ENCODE measurements at regions not wholly inside any gene's neighbourhood (a gene's known extent, or its start where the extent isn't known, plus 50 kb on each side); places are given as distances from the start of the nearest gene placed in this dataset.

DNA sequence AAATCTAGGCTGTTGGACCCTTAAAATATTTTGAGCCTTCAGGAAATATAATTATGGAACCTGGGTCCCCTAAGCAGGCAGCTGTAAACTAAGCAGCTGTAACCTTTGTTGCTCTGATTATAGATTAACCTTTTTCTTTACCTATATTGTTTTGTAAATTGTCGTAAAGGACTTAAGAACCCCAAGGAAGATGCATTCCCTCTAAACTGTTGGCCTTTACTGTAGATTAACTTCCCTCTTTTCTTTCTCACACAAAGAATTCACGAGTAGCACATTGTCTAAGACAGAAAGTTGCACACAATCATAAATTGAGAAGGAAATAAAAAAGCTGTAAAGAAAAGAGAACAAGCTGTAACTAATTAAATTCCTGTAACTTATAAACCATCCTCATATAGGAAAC, 877.3 kb downstream of the ROBO2 start:
- TF ChIP-seq, protein P1, sequence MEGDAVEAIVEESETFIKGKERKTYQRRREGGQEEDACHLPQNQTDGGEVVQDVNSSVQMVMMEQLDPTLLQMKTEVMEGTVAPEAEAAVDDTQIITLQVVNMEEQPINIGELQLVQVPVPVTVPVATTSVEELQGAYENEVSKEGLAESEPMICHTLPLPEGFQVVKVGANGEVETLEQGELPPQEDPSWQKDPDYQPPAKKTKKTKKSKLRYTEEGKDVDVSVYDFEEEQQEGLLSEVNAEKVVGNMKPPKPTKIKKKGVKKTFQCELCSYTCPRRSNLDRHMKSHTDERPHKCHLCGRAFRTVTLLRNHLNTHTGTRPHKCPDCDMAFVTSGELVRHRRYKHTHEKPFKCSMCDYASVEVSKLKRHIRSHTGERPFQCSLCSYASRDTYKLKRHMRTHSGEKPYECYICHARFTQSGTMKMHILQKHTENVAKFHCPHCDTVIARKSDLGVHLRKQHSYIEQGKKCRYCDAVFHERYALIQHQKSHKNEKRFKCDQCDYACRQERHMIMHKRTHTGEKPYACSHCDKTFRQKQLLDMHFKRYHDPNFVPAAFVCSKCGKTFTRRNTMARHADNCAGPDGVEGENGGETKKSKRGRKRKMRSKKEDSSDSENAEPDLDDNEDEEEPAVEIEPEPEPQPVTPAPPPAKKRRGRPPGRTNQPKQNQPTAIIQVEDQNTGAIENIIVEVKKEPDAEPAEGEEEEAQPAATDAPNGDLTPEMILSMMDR (IDR thresholded peaks at IDR 0.05; ENCODE audit: insufficient read depth, low read length, poor library complexity, severe bottlenecking) = no peak
- DNase-seq (ENCODE audit: low read depth) = no peak
- Histone ChIP-seq H3K36me3 (ENCODE audit: control insufficient read depth, insufficient read depth, low read length) (no peaks in the 10 kb centered on the region), H3K27me3 (ENCODE audit: control insufficient read depth, insufficient read depth, low read length) (no peaks in the 10 kb centered on the region), H3K4me3 (ENCODE audit: low read depth, low read length) (no peak overlapping the region)

DNA sequence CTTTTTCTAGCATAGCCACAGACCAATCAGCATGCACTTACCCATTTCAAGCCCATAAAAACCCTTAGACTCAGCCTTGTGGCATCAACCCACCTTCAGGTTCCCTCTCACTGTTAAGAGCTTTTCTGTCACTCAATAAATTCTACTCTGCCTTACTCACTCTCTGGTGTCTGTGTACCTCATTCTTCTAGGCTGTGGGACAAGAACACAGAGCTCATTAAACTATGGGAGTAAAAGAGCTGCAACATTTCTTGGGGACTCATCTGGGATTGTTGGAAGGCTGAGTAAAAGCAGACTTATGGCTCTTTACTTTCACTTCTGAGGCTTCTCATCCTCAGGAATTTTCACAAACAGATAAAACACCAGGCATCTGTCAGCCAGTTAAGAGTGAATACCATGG, 879.3 kb downstream of the ROBO2 start:
- Histone ChIP-seq H3K4me3 (ENCODE audit: low read depth, low read length) (no peak overlapping the region), H3K36me3 (ENCODE audit: control insufficient read depth, insufficient read depth, low read length) (no peaks in the 10 kb centered on the region), H3K27me3 (ENCODE audit: control insufficient read depth, insufficient read depth, low read length) (no peaks in the 10 kb centered on the region)
- DNase-seq (ENCODE audit: low read depth) = no peak
- TF ChIP-seq, protein P1 (IDR thresholded peaks at IDR 0.05; ENCODE audit: insufficient read depth, low read length, poor library complexity, severe bottlenecking) = no peak

DNA sequence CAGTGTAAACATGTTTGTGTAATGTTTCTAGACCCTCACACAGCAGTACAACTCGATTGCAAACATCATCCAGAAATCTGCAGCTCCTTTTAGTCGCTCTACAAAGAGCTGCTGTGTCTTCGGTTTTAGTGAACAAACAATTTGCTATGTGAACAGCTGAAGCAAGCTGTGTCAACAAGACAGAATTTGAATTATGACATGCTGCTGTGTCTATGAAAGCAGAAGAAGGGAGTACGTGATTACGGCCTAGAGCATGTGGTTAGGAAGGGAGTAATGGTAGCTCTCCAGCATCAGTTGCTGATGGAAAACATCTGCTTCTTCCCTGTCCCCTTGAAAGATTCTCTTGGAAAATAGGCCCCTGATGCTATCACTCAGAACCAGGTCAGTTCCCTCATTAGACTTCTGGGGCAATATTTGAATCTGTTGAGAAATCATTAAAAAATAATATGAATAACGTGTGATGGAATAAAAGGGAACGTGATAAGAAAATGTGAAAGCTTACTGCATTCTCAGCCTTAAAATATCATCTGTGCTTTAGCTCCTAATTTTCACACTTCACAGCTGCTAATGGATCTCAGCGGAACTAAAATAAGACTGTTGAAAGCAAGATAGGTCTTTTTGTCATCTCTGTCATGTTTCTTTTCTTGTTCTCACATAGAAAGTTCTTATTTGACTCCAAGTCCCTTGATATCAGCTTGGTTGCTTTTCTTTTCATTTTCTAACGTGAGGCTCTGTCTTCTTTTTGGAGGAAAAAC, 891.5 kb downstream of the ROBO2 start:
- Histone ChIP-seq H3K27me3 (ENCODE audit: control insufficient read depth, insufficient read depth, low read length) (no peaks in the 10 kb centered on the region), H3K36me3 (ENCODE audit: control insufficient read depth, insufficient read depth, low read length) (no peaks in the 10 kb centered on the region), H3K4me3 (ENCODE audit: low read depth, low read length) (no peak overlapping the region)
- no peak for DNase-seq (ENCODE audit: low read depth)
- TF ChIP-seq, protein P1 (IDR thresholded peaks at IDR 0.05; ENCODE audit: insufficient read depth, low read length, poor library complexity, severe bottlenecking) = no peak

DNA sequence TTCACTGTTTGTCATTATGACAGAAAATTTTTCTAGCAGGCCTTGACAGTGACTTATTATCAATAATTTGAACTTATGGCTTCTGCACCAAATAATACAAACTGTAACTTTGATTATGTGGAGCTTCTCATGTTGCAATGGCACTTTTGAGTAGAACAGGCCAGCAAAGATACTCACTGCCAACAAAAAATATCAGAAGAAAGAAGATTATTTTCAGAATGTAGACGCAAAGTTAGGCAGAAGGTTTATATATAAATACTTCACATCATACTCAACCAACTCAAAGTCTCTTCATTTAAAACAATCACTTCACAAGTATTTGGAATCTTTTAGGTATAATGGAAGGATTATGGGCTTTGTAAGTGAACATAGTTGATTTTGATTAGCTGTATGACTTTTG, 893.0 kb downstream of the ROBO2 start:
- Histone ChIP-seq H3K4me3 (ENCODE audit: low read depth, low read length) (no peak overlapping the region), H3K27me3 (ENCODE audit: control insufficient read depth, insufficient read depth, low read length) (no peaks in the 10 kb centered on the region), H3K36me3 (ENCODE audit: control insufficient read depth, insufficient read depth, low read length) (no peaks in the 10 kb centered on the region)
- DNase-seq (ENCODE audit: low read depth) = no peak
- TF ChIP-seq, protein P1 (IDR thresholded peaks at IDR 0.05; ENCODE audit: insufficient read depth, low read length, poor library complexity, severe bottlenecking) = no peak

DNA sequence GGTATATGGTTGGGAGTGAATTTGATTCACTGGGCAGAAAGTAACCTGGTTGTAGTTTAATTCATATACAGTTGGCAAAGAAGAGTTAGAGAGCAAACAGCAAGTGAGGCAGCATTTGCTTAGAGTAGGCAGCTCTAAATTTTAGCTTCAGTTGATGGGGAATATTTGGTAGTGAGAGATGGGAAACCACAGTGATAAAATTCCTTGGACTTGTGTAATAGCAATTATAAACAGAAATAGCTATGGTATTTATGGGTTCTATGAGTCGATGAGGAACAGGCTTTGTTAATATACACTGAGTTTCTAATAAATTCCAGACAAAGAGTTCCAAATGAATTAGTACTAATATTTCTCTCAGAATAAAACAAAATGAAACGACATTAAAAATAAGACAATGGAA, 894.0 kb downstream of the ROBO2 start:
- TF ChIP-seq, protein P1 (IDR thresholded peaks at IDR 0.05; ENCODE audit: insufficient read depth, low read length, poor library complexity, severe bottlenecking) = no peak

DNA sequence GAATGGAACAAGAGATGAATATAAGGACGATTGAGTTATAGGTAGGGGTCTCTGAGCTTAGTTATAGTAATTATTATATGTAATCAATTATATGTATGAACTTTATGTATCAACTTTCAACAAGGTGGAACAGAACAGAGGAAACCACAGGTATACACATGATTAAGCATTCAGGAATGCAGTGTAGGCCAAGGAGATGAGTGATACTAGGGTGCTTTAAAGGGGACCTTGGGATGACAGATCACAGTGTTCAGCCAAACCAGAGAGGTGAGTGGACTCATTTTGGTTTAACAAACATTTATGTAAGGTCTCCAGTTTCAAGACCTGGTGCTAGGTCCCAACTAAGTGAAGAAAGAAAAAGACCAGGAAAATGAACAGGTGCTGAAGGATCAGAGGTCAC, 895.5 kb downstream of the ROBO2 start:
- DNase-seq (ENCODE audit: low read depth) = no peak
- Histone ChIP-seq H3K36me3 (ENCODE audit: control insufficient read depth, insufficient read depth, low read length) (no peaks in the 10 kb centered on the region), H3K27me3 (ENCODE audit: control insufficient read depth, insufficient read depth, low read length) (no peaks in the 10 kb centered on the region), H3K4me3 (ENCODE audit: low read depth, low read length) (no peak overlapping the region)
- TF ChIP-seq, protein P1 (IDR thresholded peaks at IDR 0.05; ENCODE audit: insufficient read depth, low read length, poor library complexity, severe bottlenecking) = no peak

More for the DNA sequence above, 894.0 kb downstream of the ROBO2 start:
- H3K36me3 ChIP-seq (ENCODE audit: control insufficient read depth, insufficient read depth, low read length) = no peaks in the 10 kb centered on the region
- H3K27me3 ChIP-seq (ENCODE audit: control insufficient read depth, insufficient read depth, low read length) = no peaks in the 10 kb centered on the region
- DNase-seq (ENCODE audit: low read depth) = no peak
- no peak overlapping the region for H3K4me3 ChIP-seq (ENCODE audit: low read depth, low read length)

All from kidney epithelial cell (primary cell).